Spleen (tissue), 3 donors: ENCODE measurements at regions not wholly inside any gene's neighbourhood (a gene's known extent, or its start where the extent isn't known, plus 50 kb on each side); places are given as distances from the start of the nearest gene placed in this dataset.

Source experiments
- POLR2A ChIP-seq, 3 donors: fragments of 450-650 bp; IDR thresholded peaks; one replicate each; pipeline ENCODE4 v1.5.1; 2017; ENCODE audit warnings: antibody characterized with exemption in 3 of 3, mild to moderate bottlenecking in 1 of 3
- POLR2AphosphoS5 ChIP-seq, 3 donors: sonication (generic); formaldehyde crosslinking; IDR thresholded peaks; one replicate each; pipeline ENCODE4 v1.5.1; 2017; ENCODE audit warnings: antibody characterized with exemption in 3 of 3

DNA sequence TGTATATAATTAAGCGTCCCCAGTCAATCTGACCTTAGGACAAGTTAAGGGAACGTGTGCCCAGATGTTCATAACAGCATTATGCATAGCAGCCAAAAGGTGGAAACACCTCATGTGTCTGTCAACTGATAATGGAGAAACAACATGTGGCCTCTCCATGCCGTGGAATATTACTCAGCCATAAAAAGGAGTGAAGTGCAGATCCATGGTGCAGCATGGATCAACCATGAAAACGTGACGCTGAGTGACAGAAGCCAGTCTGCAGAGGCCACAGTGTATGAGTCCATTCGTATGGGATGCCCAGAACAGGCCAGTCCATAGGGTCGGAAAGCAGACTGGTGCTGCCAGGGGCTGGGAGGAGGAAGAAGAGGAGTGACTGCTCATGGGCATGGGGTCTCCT lies 161.0 kb upstream of the CIBAR2 start:
- TF ChIP-seq POLR2A (IDR thresholded peaks at IDR 0.05) (no peak), POLR2AphosphoS5 (IDR thresholded peaks at IDR 0.05) (no peak)
